SK-N-SH (cell line): ENCODE measurements at regions not wholly inside any gene's neighbourhood (a gene's known extent, or its start where the extent isn't known, plus 50 kb on each side); places are given as distances from the start of the nearest gene placed in this dataset.

ENCODE experiments used
- CTCF ChIA-PET: fragments of 300-600, 350-600 bp; formaldehyde crosslinking; extraction: SDS; loops from one replicate; lab custom pipeline; 2021; lab: Yijun Ruan, JAX
- POLR2A ChIA-PET: fragments of 350-600 bp; sonication (Branson Sonifier 250); formaldehyde crosslinking; extraction: SDS; loops from one replicate; lab custom pipeline; 2020; ENCODE audit warnings: antibody characterized with exemption, inconsistent platforms; lab: Yijun Ruan, JAX
- DNase-seq: peaks from one replicate; pipeline ENCODE4 v3.0.0; 2012
- H2AFZ ChIP-seq: fragments of 200-600 bp; sonication (generic); 2 replicates; pipeline ENCODE4 v1.8.1; 2016; ENCODE audit warnings: antibody characterized with exemption, mild to moderate bottlenecking, low read depth
- H3F3A ChIP-seq: fragments of 200-600 bp; sonication (generic); replicated peaks from 2 replicates; pipeline ENCODE3; 2016; ENCODE audit warnings: antibody characterized with exemption, mild to moderate bottlenecking; ENCODE audit not compliant: insufficient read depth
- H3K27ac ChIP-seq, 2 experiments: fragments of 200-500 bp in 1 of 2; fragments of 200-600 bp in 1 of 2; sonication (Bioruptor generic) in 1 of 2; sonication (generic), shearing (Covaris generic) in 1 of 2; 2 replicates each; pipeline versions ENCODE4 v1.5.1 to v1.6.1; 2014 to 2016; ENCODE audit warnings: low read depth in 2 of 2, inconsistent platforms in 1 of 2, low read length in 1 of 2, mild to moderate bottlenecking in 1 of 2, mixed read lengths in 1 of 2
- H3K27me3 ChIP-seq: fragments of 200-600 bp; sonication (generic), shearing (Covaris generic); 2 replicates; pipeline ENCODE4 v1.6.1; 2016; ENCODE audit warnings: mixed run types; ENCODE audit not compliant: insufficient read depth
- H3K36me3 ChIP-seq, 2 experiments: fragments of 200-500 bp in 1 of 2; fragments of 200-600 bp in 1 of 2; sonication (Bioruptor generic) in 1 of 2; sonication (generic) in 1 of 2; replicated peaks in 1 of 2; 2 replicates each; pipeline versions ENCODE3 to v1.5.1; 2014 to 2016; ENCODE audit warnings: low read length in 1 of 2, mild to moderate bottlenecking in 1 of 2; ENCODE audit not compliant: insufficient read depth in 2 of 2, control insufficient read depth in 1 of 2
- H3K4me1 ChIP-seq, 2 experiments: fragments of 200-500 bp in 1 of 2; fragments of 200-600 bp in 1 of 2; sonication (Bioruptor generic) in 1 of 2; sonication (generic), shearing (Covaris generic) in 1 of 2; 2 replicates each; pipeline versions ENCODE4 v1.5.1 to v1.6.1; 2014 to 2016; ENCODE audit warnings: low read depth in 1 of 2, low read length in 1 of 2, mixed run types in 1 of 2; ENCODE audit not compliant: insufficient read depth in 2 of 2, control insufficient read depth in 1 of 2
- H3K4me2 ChIP-seq: fragments of 200-600 bp; sonication (generic), shearing (Covaris generic); 2 replicates; pipeline ENCODE4 v1.6.1; 2017; ENCODE audit warnings: mixed run types
- H3K4me3 ChIP-seq, 2 experiments: fragments of 200-500 bp in 1 of 2; fragments of 200-600 bp in 1 of 2; sonication (Bioruptor generic) in 1 of 2; sonication (generic), shearing (Covaris generic) in 1 of 2; 2 replicates each; pipeline versions ENCODE4 v1.5.1 to v1.8.1; 2014 to 2016; ENCODE audit warnings: low read depth in 2 of 2, inconsistent platforms in 1 of 2, low read length in 1 of 2, mild to moderate bottlenecking in 1 of 2, mixed read lengths in 1 of 2, moderate library complexity in 1 of 2
- H3K79me2 ChIP-seq: fragments of 200-600 bp; sonication (generic); 2 replicates; pipeline ENCODE4 v1.8.1; 2017; ENCODE audit warnings: mild to moderate bottlenecking; ENCODE audit not compliant: insufficient read depth
- H3K9ac ChIP-seq: fragments of 200-600 bp; sonication (generic); 2 replicates; pipeline ENCODE4 v1.6.1; 2017; ENCODE audit warnings: mixed run types
- H3K9me2 ChIP-seq: fragments of 200-600 bp; sonication (generic); 2 replicates; pipeline ENCODE4 v1.6.1; 2017; ENCODE audit warnings: mixed run types
- H3K9me3 ChIP-seq: fragments of 200-600 bp; sonication (generic); 2 replicates; pipeline ENCODE4 v1.6.1; 2017; ENCODE audit warnings: mixed run types, mild to moderate bottlenecking, moderate library complexity
- H4K20me1 ChIP-seq: fragments of 200-600 bp; sonication (generic); 2 replicates; pipeline ENCODE4 v1.6.1; 2017; ENCODE audit warnings: mild to moderate bottlenecking, mixed run types; ENCODE audit not compliant: insufficient read depth
- CHD2 ChIP-seq: fragments of 150-350 bp; IDR thresholded peaks from 2 replicates; pipeline ENCODE4 v1.6.1; 2018; ENCODE audit warnings: low read length; ENCODE audit not compliant: partially characterized antibody
- EP300 ChIP-seq, 2 experiments: IDR thresholded peaks; 2 replicates each; pipeline versions ENCODE4 v1.4.0 to v1.6.1; 2012; ENCODE audit warnings: borderline replicate concordance in 1 of 2, low read depth in 1 of 2, low read length in 1 of 2
- FOXM1 ChIP-seq: IDR thresholded peaks from 2 replicates; pipeline ENCODE4 v1.4.0; 2012; ENCODE audit warnings: low read depth, mild to moderate bottlenecking
- GABPA ChIP-seq: IDR thresholded peaks from 2 replicates; pipeline ENCODE4 v1.4.0; 2012; ENCODE audit warnings: low read depth, mild to moderate bottlenecking
- IRF3 ChIP-seq: fragments of 150-350 bp; IDR thresholded peaks from 2 replicates; pipeline ENCODE4 v1.6.1; 2016; ENCODE audit warnings: mild to moderate bottlenecking, low read depth, low read length
- JUND ChIP-seq: IDR thresholded peaks from 2 replicates; pipeline ENCODE4 v1.4.0; 2012
- MAX ChIP-seq: IDR thresholded peaks from 2 replicates; pipeline ENCODE4 v1.4.0; 2012; ENCODE audit warnings: low read depth
- RAD21 ChIP-seq: IDR thresholded peaks from 2 replicates; pipeline ENCODE4 v1.6.1; 2012; ENCODE audit warnings: mild to moderate bottlenecking, low read length
- REST ChIP-seq: IDR thresholded peaks from 2 replicates; pipeline ENCODE4 v1.6.1; 2012; ENCODE audit warnings: mild to moderate bottlenecking, low read depth, low read length, moderate library complexity
- RXRA ChIP-seq: IDR thresholded peaks from 2 replicates; pipeline ENCODE4 v1.4.0; 2012; ENCODE audit warnings: low read depth, mild to moderate bottlenecking, borderline replicate concordance
- USF2 ChIP-seq: fragments of 150-350 bp; IDR thresholded peaks from 2 replicates; pipeline ENCODE4 v1.6.1; 2017; ENCODE audit warnings: antibody characterized with exemption, low read length, low read depth, borderline replicate concordance
- YY1 ChIP-seq: IDR thresholded peaks from 2 replicates; pipeline ENCODE4 v1.4.0; 2012; ENCODE audit warnings: low read depth, mild to moderate bottlenecking
- ZBTB33 ChIP-seq: IDR thresholded peaks from 2 replicates; pipeline ENCODE4 v1.4.0; 2012; ENCODE audit warnings: low read depth, borderline replicate concordance
- WGBS: methylation state at CpG from one replicate; pipeline ENCODE4 v1.1.6; 2017; ENCODE audit warnings: low lambda C conversion rate; 5-methylcytosine and 5-hydroxymethylcytosine counted together

- Histone ChIP-seq H3K4me1 (no peaks in the 10 kb centered on the region), H3K4me2 (no peak overlapping the region), H2AFZ (no peak overlapping the region), H3K36me3 (no peaks in the 10 kb centered on the region), H3K4me3 (no peak overlapping the region)
- POLR2A ChIA-PET, result no interaction called here
- TF ChIP-seq FOXM1 (no peak), IRF3 (no peak), RAD21 (no peak), REST (no peak), CHD2 (no peak), JUND (no peak), GABPA (no peak), YY1 (no peak)
- TF ChIP-seq, all 33 proteins: peak for 0
- no peaks in the 10 kb centered on the region for H3K79me2 ChIP-seq
- no peaks in the 10 kb centered on the region for H3K9me3 ChIP-seq
- H3F3A ChIP-seq, result no peaks in the 10 kb centered on the region
- no peaks in the 10 kb centered on the region for H3K9me2 ChIP-seq
- CTCF ChIA-PET, result interaction anchor here (0.7 kb wide), 1 partner anchor 408 kb away, joined by 3 read pairs; no protein-coding TSS in a partner anchor
- H3K27ac ChIP-seq, result no peak overlapping the region
- H3K27me3 ChIP-seq, result no peaks in the 10 kb centered on the region
- WGBS, result 59% methylated on average over 3 of the region's 3 CpGs
- H4K20me1 ChIP-seq, result no peaks in the 10 kb centered on the region
- H3K9ac ChIP-seq, result no peak overlapping the region
- no peak for DNase-seq
Observed at GRCh38 chr11:81960443-81960842, 773.2 kb downstream of the FAM181B start.

GRCh38 chr11:81959341-81959740 is 774.3 kb downstream of the FAM181B start:
- Histone ChIP-seq H3F3A (no peaks in the 10 kb centered on the region), H3K4me3 (no peak overlapping the region), H3K79me2 (no peaks in the 10 kb centered on the region), H3K9ac (no peak overlapping the region), H3K4me2 (no peak overlapping the region), H2AFZ (no peak overlapping the region), H4K20me1 (no peaks in the 10 kb centered on the region), H3K27me3 (no peaks in the 10 kb centered on the region), H3K9me3 (no peaks in the 10 kb centered on the region), H3K9me2 (no peaks in the 10 kb centered on the region), H3K4me1 (no peaks in the 10 kb centered on the region), H3K36me3 (no peaks in the 10 kb centered on the region), H3K27ac (no peak overlapping the region)
- ChIA-PET POLR2A (no interaction called here), CTCF (no interaction called here)
- DNase-seq, result no peak
- 44% methylated on average over 2 of the region's 2 CpGs for WGBS
- no peak for TF ChIP-seq JUND
- no peak for TF ChIP-seq RXRA
- no peak for TF ChIP-seq MAX
- TF ChIP-seq REST, result no peak
- TF ChIP-seq USF2, result no peak
- TF ChIP-seq FOXM1, result no peak
- TF ChIP-seq RAD21, result no peak
- no peak for TF ChIP-seq EP300 (IDR thresholded peaks at IDR 0.05; ENCODE audit: borderline replicate concordance in 1 of 2, low read depth in 1 of 2, low read length in 1 of 2)
- no peak for TF ChIP-seq ZBTB33
